Fibroblast of lung (primary cell): ENCODE measurements at regions not wholly inside any gene's neighbourhood (a gene's known extent, or its start where the extent isn't known, plus 50 kb on each side); places are given as distances from the start of the nearest gene placed in this dataset.

Experiments
- EZH2 ChIP-seq: IDR thresholded peaks from 2 replicates; pipeline ENCODE4 v1.5.1; 2012; ENCODE audit warnings: low read length, control low read depth, mild to moderate bottlenecking; ENCODE audit errors: missing control alignments
- TF ChIP-seq, protein P1 (sequence below), 2 donors: IDR thresholded peaks in 1 of 2; conservative IDR thresholded peaks in 1 of 2; 1 replicate in 1 of 2; 2 replicates in 1 of 2; pipeline ENCODE4 v1.5.1; 2011 to 2012; ENCODE audit warnings: low read length in 2 of 2, control low read depth in 1 of 2, inconsistent platforms in 1 of 2, low read depth in 1 of 2, mild to moderate bottlenecking in 1 of 2

DNA sequence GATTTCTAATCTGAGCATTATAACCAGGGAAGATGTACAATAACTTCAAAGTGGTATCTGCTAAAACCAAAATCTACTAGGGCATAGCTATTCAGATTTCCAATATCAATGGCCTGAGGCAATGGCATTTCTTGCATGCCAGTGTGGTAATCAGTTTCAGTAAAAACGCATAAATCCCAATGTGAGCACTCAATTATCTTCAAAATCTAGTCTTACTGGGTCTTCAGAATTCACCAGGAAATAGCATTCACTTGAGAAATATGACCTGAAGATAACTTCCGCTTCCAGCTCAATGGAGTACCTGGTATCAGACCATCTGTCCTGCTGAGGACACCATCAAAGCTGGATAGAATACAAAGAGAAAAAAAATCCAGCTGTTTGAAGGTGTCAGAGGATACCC lies 72.4 kb downstream of the TRIL start:
- TF ChIP-seq, protein P1, sequence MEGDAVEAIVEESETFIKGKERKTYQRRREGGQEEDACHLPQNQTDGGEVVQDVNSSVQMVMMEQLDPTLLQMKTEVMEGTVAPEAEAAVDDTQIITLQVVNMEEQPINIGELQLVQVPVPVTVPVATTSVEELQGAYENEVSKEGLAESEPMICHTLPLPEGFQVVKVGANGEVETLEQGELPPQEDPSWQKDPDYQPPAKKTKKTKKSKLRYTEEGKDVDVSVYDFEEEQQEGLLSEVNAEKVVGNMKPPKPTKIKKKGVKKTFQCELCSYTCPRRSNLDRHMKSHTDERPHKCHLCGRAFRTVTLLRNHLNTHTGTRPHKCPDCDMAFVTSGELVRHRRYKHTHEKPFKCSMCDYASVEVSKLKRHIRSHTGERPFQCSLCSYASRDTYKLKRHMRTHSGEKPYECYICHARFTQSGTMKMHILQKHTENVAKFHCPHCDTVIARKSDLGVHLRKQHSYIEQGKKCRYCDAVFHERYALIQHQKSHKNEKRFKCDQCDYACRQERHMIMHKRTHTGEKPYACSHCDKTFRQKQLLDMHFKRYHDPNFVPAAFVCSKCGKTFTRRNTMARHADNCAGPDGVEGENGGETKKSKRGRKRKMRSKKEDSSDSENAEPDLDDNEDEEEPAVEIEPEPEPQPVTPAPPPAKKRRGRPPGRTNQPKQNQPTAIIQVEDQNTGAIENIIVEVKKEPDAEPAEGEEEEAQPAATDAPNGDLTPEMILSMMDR (conservative IDR thresholded peaks at IDR 0.05 in 1 of 2, IDR thresholded peaks at IDR 0.05 in 1 of 2; ENCODE audit: low read depth in 1 of 2, low read length in 2 of 2) = no peak
- TF ChIP-seq EZH2 = no peak
